Adrenal gland (tissue), 5 donors: ENCODE measurements at regions not wholly inside any gene's neighbourhood (a gene's known extent, or its start where the extent isn't known, plus 50 kb on each side); places are given as distances from the start of the nearest gene placed in this dataset.

Experiments used
- POLR2A ChIP-seq, 2 donors: fragments of 450-650 bp; IDR thresholded peaks; one replicate each; pipeline ENCODE4 v1.6.1; 2017; ENCODE audit warnings: antibody characterized with exemption in 2 of 2, mild to moderate bottlenecking in 2 of 2, moderate library complexity in 1 of 2
- TF ChIP-seq, protein P1 (sequence below), 6 experiments: fragments of 450-650 bp in 4 of 6; fragments of 200-600 bp in 2 of 6; sonication (generic) in 1 of 6; IDR thresholded peaks; 1 replicate in 5 of 6; 2 replicates in 1 of 6; pipeline versions ENCODE4 v1.5.1 to v1.8.0; 2016 to 2021; ENCODE audit warnings: antibody characterized with exemption in 6 of 6, mild to moderate bottlenecking in 2 of 6, moderate library complexity in 1 of 6
- donor health status: DM: no; HTN: no; CAD: no.

- TF ChIP-seq, protein P1, sequence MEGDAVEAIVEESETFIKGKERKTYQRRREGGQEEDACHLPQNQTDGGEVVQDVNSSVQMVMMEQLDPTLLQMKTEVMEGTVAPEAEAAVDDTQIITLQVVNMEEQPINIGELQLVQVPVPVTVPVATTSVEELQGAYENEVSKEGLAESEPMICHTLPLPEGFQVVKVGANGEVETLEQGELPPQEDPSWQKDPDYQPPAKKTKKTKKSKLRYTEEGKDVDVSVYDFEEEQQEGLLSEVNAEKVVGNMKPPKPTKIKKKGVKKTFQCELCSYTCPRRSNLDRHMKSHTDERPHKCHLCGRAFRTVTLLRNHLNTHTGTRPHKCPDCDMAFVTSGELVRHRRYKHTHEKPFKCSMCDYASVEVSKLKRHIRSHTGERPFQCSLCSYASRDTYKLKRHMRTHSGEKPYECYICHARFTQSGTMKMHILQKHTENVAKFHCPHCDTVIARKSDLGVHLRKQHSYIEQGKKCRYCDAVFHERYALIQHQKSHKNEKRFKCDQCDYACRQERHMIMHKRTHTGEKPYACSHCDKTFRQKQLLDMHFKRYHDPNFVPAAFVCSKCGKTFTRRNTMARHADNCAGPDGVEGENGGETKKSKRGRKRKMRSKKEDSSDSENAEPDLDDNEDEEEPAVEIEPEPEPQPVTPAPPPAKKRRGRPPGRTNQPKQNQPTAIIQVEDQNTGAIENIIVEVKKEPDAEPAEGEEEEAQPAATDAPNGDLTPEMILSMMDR (IDR thresholded peaks at IDR 0.05): no peak
- no peak for TF ChIP-seq POLR2A (IDR thresholded peaks at IDR 0.05)
Observed at GRCh38 chr1:232390590-232390989, 239.3 kb downstream of the SIPA1L2 start.
